GM21786 (cell line): ENCODE measurements at regions not wholly inside any gene's neighbourhood (a gene's known extent, or its start where the extent isn't known, plus 50 kb on each side); places are given as distances from the start of the nearest gene placed in this dataset.

Source experiments
- ATAC-seq: cut with Tn5 transposase; IDR thresholded peaks from one replicate; pipeline ENCODE4 v1.9.1; 2021; ENCODE audit not compliant: unreplicated experiment

DNA sequence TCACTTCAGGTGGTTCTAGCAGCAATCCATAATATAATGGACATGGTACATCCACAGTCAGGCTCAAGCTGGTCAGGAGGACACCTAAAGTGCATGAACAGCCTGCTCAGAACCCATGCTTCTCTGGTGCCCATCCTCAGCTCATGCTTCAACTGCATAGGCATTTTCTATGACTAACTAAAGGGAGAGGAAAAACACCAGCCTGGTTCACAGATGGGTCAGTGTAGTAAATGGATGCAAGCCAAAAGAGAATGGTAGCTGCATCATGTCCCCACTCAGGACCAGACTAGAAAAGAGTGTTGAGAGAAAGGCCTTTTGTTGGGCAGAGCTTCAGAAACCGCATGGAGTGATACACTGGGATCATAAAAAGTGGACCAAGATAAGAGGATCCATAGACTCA is 556.6 kb downstream of the TLE1 start:
- no peak for ATAC-seq

DNA sequence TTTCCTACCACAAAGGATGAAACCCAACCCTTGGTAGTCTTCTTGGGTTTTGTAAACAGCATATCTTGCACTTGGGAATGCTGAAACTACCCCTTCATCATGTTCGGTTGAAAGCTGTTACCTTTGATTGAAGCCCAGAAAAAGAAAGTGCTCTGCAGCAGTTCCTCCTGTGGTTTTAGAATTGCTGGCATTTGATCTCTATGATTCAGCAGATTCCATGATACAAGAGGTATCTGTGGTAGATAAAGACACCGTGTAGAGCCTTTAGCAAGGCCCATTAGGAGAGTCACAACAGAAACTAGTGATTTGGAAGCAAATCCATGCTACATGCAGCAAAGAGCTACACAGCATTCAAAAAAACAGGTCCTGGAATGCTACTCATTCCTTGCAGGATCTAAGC is 557.0 kb downstream of the TLE1 start:
- no peak for ATAC-seq

DNA sequence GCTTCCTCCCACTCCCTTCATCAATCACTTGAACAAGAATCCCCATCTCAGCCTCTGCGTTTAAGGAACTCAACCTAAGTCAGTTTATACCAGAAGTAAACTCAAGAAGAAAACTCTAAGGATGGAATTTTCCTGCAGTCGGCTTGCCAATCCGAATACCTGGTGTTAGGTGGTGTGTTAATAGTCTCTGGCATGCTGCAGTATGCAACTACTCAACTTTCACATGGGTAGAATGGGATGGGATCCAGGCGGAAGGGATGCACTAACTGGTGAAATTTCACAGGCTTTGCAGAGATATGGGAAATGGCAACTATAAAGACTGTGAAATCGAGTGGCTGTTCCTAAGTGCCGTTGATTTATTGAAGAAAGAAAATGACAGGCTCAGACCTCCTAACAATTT is 560.6 kb downstream of the TLE1 start:
- no peak for ATAC-seq

DNA sequence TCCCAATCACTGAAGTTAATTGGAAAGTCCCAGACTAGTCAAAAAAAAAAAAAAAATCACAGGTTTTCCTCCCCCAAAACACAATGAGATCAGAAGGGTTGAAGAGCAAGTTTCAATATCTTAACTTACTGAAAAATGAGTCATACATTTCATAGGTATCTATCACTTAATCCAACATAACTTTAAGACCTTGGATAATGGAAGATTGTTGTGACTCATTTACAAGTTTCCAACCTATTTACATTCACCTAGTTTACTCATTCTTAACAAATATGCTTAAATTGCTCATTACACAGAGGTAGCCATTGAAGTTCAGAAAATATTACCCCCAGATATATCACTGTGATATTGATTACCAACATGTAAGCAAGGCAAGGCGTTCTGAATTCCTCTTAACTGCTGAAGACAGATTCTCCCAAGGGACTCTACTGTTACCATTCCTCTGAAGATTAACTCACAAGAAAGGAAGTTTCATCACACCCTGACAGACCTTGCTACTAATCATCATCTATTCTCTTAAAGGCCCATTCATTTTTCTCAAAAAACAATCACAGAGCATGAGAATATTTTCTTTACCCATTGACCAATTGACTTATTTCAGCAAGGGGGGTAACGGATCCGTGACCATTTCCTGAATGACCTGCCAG is 563.8 kb downstream of the TLE1 start:
- ATAC-seq = no peak

DNA sequence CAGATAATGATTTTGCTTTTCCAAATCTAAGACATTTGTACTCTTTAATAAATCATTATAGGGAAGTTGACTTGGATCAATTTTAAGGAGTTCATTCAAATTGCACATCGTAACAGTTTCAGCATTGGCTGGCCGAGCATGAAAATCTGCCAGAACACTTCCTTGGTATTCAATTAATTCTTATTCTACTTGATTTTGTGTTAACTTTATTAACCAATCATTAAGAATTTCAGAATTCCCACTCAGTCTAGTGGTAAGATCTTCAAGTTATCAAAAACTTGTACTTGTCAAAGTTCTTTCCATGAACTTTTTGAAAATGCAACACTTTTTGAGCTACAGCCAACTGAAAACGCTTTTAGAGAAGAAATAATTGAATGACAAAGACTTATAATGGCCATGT is 565.8 kb downstream of the TLE1 start:
- no peak for ATAC-seq

DNA sequence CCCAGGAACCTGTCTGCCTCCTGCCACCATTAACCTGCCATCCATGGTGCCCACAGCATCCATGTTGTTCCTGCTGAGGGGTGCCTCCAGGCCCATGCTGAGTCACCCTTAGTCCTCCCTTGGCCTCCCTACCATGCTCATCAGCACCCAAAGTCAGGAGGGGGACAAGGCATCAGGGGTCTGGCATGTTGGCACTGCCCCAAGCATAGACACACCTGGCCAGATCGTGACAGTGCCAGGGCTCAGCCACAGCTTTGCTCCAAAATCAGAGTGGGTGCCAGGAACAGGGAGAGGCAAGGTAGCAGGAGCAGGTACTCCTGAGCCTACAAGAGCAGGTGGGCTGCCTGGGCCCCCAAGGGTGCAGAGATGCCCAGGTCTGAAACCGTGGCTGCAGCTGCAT is 566.6 kb downstream of the TLE1 start:
- ATAC-seq = no peak

DNA sequence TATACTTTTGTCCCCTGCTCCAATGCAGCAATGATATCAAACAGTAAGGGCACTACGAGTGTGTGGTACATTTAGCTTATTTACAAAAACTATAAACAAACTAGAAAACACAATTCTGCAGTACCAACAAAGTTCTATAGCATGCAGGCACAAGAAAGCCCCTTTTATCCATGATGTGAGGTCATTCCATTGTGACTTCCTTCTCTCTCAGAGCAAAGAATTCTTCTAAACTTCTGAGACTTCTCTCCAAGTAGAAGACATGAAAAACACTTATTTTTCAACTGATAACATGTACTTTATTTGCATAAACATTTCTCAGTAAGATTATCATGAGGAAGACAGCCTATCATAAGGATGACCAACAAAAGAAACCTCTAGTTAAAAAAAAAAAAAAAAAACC is 569.8 kb downstream of the TLE1 start:
- no peak for ATAC-seq

DNA sequence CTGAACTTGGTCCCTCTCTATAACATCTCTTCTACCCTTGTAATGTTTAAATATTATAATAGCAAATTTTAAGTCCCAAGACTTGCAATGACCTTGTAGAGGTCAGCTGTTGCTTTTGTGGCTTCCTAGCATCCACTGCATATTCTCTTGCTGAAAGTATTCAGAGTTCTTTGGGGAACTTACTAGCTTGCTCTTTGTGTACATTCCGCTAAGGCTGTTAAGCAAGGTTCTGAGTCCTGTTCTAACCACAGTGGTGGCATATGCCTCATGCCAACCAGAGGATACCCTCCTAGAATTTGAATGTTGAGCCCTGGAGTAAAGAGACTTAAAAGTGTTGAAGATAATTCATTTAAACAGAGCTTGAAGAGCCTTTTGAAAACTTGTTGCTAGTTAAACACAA is 570.9 kb downstream of the TLE1 start:
- no peak for ATAC-seq

DNA sequence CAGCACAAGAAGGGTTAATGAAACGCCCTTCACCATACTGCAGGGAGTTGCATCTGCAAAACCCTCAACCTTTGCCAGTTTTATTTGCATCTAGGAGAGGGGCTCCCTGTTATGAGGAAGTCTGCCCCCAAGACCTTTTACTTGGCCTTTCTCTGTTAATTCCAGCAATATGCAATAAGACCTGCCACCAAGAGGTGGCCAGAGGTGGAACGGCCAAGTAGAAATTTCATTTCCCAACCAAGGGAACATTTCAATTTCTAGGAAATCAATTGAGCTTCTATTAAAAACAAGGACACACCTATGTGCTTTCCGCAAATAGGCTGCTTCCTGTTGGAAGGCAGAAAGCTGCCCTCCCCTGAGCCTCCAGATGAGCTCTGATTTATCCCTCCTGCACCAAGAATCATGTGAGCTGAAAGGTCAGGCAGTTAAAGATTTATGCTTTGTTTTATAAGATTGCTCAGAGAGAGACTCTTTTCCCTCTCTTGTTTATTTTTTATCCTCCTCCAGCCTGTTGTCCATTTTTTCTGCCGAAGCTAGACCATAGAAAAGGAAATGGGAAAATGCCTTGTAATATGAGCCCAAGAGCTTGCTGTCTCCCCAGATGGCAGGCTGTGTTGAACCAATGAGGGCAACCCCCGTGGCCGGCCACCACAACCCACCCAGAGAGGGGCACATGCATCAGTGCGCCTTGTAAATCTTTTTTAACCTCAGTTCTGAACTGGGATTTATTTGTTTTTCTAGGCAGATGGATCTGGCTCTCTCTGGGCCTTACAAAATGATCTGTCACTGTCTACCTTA is 572.8 kb downstream of the TLE1 start:
- ATAC-seq = no peak

DNA sequence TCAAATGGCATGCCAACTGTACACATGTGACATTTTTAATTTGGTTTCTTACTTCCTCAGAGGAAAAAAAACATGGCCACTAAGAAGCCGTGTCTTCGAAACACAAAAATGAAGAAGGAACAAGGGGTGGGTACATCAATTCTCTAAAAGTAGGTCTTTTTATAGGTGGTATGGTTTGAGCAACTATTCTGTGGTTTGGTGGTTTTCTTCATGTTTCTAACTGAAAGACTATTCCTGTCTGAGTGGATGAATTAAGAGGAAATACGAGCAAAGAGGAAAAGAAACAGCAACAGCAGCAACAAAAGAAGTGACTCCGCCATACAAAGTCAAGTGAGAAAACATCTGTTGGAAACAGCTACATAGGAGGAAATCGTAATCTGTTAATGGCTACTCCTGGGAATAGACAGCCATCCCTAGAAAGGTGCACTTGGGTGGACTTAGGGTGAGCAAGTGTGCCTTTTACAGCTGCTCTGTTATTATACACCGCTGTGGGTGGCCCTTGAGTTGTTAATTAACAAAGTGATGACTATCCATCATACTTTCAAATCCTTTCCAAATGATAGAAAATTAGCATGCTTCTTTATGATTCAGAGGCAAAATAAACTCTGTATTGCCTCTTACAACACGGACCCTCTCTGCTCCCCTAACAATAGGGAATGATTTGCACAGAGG is 575.8 kb downstream of the TLE1 start:
- no peak for ATAC-seq

DNA sequence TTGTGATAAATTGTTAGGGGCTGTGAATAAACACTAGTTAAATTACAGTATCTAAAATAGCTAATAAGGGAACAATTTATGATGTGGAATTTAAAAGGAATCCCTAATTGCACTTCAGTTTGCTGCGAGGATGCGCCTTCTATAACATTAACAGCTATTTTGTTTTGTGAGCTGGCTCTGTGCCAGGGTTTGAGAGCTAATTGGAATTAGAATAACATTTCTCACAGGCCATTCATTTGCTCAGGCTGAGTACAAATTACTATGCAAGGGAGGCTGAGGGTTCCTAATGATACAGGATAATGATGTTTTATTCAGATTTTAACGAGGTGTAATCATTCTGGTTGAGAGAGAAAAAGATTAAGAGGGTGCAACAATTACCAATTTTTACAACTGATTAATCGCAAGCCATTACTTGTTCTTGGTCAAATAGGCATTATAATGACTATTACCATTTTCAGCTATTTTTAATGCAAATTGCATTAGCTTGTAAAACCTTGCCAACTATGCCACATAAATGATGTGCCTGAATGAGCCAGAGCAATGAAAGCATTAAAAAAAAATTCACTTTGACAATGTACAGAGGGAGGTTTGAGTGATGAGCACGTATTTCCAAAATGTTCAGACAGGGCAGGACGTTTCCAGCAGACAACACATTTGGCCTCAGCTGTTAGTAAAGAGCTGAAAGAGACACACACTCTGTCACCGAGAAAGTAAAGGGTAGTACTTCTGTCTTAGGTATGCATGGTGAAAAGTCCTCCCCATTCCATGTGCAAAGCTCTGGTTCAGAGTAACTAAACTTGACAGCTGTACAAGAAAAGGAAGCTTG is 576.5 kb downstream of the TLE1 start:
- no peak for ATAC-seq

DNA sequence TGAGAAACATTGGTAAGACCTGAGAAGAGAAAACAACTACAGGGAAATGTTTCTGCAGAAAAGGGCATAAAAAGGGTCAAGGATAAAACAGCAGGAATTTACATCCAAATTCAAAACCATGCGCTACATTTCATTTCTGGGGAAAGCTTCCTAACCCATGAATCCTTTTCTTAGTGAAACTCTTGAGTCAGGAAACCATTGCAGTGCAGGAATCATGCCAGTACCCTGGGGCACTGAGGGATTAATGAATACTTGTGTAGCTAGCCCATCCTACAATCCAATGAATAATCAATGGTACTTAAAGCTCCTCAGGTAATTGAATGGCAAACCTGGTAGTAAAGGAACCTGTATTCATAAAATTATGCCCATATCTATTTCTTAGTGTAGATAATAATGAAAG is 580.5 kb downstream of the TLE1 start:
- no peak for ATAC-seq

DNA sequence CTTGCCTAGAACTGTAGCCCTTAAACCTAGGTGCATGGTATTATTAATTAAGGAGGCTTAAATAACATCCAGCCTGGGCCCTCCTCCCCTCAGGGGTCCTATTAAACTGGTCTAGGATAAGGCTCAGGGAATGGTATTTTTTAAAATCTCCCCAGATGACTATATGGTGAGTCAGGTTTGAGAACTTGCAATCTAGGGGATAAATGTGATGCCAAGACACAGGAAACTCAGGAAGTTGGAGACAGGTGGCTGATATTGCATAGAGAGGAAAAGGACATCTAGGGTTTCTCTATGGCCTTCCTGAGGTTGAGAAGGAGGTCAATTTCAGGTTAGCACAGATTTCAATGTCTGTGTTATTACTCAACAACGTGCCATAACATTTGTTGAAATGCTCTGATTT is 581.0 kb downstream of the TLE1 start:
- no peak for ATAC-seq

DNA sequence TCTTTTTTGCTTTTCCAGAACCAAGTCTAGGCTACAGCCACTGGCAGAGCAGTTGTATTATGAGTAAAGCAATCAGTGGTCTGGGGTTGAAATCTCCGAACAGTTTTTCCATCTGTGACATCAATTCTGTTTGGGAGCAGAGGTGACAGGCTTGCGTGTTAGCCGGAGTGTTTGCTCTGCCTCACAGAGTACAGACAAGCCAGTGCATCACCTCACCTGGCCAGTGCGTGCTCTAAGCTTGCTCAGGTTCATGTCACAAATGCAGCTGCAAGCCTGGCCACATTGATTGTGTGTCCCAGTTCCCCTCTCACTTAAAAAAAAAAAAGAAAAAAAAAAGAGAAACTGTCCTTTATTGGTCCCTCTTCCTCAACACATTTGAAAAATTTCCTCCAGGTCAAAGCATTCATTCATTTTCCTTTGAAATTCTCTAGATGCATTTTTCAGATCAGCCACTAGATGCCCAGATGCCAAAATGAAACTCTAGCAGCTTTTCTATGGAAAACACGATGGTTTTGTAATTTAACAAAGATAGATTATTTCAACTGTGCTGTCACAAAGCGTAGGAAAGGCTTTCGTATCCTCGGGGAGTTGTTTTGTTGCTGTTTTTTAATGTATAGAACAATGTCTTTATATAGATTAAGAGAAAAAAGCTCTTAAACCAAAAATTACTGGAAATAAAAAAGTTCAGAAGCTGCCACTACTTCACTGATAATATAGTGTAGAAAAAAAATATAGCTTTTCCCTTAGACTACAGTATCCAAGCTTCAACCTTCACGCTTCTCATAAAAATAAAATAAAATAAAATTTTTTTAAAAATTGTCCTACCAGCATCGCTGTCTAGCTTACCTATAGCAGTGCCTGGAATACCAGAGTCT is 585.5 kb downstream of the TLE1 start:
- ATAC-seq = no peak

DNA sequence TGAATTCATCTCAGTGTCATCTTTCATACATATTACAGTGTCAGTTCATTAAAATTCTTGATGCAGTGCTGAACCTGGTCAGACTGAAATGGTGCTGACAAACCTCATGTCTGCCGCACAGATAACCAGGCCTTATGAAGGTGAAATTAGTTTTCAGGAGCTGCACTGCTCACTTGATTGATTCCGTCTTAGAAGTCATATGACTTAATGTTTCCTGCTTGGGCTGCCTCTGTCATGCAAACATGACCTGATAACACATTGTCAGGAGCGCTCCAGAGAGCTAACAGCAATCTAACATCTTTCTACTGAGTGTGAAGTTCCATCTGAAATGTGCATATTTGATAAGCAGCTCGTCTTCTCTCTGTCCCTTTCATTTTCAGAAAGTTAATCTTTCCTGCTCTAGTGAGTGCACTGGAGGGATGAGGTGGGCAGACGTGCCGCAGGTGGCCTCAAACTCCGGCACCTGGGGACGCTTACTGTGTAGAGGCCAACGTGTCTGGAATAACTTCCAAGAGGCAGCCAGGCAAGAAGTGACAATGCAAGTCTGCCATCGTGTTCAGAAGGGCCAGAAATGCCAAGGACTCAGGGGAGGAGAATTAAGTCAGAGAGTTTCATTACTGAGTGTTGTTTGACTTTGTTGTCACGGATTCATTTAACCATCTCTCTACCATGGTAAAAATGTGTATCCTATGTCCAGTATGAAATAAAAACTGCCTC is 592.1 kb downstream of the TLE1 start:
- no peak for ATAC-seq

DNA sequence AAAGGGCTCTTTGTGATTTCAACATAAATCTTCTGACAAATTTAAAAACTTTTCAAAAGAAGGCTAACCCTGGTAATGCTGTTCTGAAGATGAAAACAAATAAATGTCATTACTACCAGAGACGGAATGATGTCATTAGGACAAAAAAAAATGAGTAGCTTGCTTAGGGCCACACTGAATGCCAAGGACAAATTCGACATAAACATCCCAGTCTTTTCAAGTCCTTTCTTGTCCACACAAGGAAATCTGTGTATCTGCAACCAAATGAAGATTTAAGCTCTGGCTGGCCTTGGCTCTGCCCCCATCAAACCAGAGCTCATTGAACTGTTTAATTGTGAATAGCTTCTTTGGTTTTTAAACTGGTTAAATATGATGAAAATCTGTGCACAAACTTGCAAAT is 592.7 kb downstream of the TLE1 start:
- ATAC-seq = no peak

DNA sequence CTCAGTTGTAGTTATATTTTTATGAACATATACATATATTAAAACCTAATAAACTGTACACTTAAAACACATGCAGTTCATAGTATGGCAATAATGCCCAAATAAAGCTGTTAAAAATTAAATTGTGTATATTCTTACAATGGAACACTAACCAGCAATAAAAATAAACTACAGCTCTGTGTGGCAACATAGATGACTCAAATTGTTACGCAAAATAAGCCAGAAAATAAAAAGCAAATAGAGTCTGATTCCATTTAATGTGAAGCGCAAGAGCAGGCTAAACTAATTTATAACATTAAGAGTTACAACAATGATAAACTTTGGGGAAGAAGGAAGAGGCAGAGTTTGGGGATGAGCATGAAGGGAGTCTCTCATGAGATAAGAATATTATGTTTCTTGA is 597.3 kb downstream of the TLE1 start:
- no peak for ATAC-seq

DNA sequence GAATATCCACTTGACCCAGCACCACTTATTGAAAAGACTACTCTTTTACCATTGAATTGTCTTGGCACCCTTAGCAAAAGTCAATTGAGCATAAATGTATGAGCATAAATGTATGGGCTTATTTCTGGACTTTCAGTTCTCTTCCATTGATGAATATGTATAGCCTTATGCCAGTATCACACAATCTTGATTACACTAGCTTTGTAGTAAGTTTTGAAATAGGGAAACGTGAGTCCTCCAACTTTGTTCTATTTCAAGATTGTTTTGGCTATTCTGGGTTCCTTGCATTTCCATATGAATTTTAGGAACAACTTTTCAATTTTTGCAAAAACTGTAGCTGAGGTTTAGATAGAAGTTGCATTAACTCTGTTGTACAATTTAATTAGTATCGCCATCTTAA is 601.0 kb downstream of the TLE1 start:
- ATAC-seq = no peak

DNA sequence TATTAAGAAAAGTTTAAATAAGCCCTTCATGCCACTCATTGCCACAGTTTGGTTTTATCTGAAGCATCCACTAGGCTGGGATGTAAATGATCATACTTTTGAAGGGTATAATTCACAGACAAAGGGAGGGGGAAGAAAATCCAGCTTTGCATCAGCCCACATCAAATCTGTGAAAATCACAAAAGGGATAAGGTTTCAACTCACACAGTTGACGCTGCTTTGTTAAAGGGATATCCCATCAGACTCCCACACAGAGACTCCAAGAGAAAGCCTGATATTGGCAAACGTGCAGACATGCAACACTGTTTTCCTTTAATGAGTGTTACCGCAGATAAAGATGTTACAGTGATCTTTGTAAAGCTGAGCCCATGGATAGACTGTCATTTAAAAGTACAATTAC is 602.9 kb downstream of the TLE1 start:
- no peak for ATAC-seq
